Kidney (tissue), 13 donors: ENCODE measurements at regions not wholly inside any gene's neighbourhood (a gene's known extent, or its start where the extent isn't known, plus 50 kb on each side); places are given as distances from the start of the nearest gene placed in this dataset.

Source experiments
- DNase-seq, 5 donors: peaks; one replicate each; pipeline ENCODE4 v3.0.0-alpha.2; 2013 to 2020
- FAIRE-seq: peaks from 2 replicates; lab custom pipeline; 2012; peaks lifted over from hg19 to GRCh38; lab: Jason Lieb, UNC
- H3K27ac ChIP-seq, 2 donors: one replicate each; pipeline ENCODE4 v1.7.0; 2013; ENCODE audit warnings: low read depth in 2 of 2, low read length in 2 of 2, inconsistent platforms in 1 of 2
- H3K27me3 ChIP-seq: one replicate; pipeline ENCODE4 v1.7.1; 2013; ENCODE audit warnings: low read length, inconsistent platforms; ENCODE audit not compliant: control insufficient read depth, insufficient read depth
- H3K36me3 ChIP-seq, 3 donors: one replicate each; pipeline versions ENCODE4 v1.7.0 to v1.7.1; 2013; ENCODE audit warnings: low read length in 3 of 3, control low read depth in 1 of 3, inconsistent platforms in 1 of 3; ENCODE audit not compliant: insufficient read depth in 3 of 3, control insufficient read depth in 2 of 3
- H3K4me1 ChIP-seq, 3 donors: one replicate each; pipeline versions ENCODE4 v1.7.0 to v1.7.1; 2013; ENCODE audit warnings: low read length in 3 of 3, inconsistent platforms in 1 of 3, low read depth in 1 of 3; ENCODE audit not compliant: control insufficient read depth in 2 of 3, insufficient read depth in 2 of 3
- H3K4me3 ChIP-seq, 3 donors: one replicate each; pipeline versions ENCODE4 v1.7.0 to v1.8.1; 2013; ENCODE audit warnings: low read length in 3 of 3, control low read depth in 1 of 3, inconsistent platforms in 1 of 3
- H3K9ac ChIP-seq, 3 donors: one replicate each; pipeline versions ENCODE4 v1.7.0 to v1.7.1; 2013; ENCODE audit warnings: low read length in 3 of 3, control low read depth in 1 of 3, inconsistent platforms in 1 of 3
- H3K9me3 ChIP-seq, 3 donors: one replicate each; pipeline versions ENCODE4 v1.7.0 to v1.7.1; 2013; ENCODE audit warnings: low read length in 3 of 3, control low read depth in 1 of 3, inconsistent platforms in 1 of 3; ENCODE audit not compliant: control insufficient read depth in 2 of 3, insufficient read depth in 1 of 3
- intact Hi-C: fragments of 100-400 bp; cut with DNase I; formaldehyde crosslinking; loops from one replicate; pipeline ENCODE4 v1.11.1; 2022
- TF ChIP-seq, protein P1 (sequence below): IDR thresholded peaks from 3 replicates; pipeline ENCODE4 v1.5.1; 2012; ENCODE audit warnings: mild to moderate bottlenecking, moderate library complexity, borderline replicate concordance; ENCODE audit not compliant: insufficient read depth; ENCODE audit errors: extremely low read depth
- donor health status: control.
- donor health status: control.
- donor health status: control.
- donor health status: control.
- donor health status: control.
- donor health status: DM: yes; HTN: yes; CAD: no.
- donor health status: Normal renal cell carcinoma (clear cell type).

- H3K9me3 ChIP-seq: no peaks in the 10 kb centered on the region
- intact Hi-C loops: no loop called here
- TF ChIP-seq, protein P1, sequence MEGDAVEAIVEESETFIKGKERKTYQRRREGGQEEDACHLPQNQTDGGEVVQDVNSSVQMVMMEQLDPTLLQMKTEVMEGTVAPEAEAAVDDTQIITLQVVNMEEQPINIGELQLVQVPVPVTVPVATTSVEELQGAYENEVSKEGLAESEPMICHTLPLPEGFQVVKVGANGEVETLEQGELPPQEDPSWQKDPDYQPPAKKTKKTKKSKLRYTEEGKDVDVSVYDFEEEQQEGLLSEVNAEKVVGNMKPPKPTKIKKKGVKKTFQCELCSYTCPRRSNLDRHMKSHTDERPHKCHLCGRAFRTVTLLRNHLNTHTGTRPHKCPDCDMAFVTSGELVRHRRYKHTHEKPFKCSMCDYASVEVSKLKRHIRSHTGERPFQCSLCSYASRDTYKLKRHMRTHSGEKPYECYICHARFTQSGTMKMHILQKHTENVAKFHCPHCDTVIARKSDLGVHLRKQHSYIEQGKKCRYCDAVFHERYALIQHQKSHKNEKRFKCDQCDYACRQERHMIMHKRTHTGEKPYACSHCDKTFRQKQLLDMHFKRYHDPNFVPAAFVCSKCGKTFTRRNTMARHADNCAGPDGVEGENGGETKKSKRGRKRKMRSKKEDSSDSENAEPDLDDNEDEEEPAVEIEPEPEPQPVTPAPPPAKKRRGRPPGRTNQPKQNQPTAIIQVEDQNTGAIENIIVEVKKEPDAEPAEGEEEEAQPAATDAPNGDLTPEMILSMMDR: no peak
- no peak for DNase-seq
- no peaks in the 10 kb centered on the region for H3K27me3 ChIP-seq
- FAIRE-seq: no peak
- no peak overlapping the region for H3K9ac ChIP-seq
- H3K27ac ChIP-seq: peak overlapping the region in 1 of 2 donors; percentile 5
- H3K4me3 ChIP-seq: no peak overlapping the region
- H3K36me3 ChIP-seq: peaks cover 0 to 2% (median 0%) of the 10 kb centered on the region in 3 donors
- H3K4me1 ChIP-seq: peaks cover 2 to 5% (median 4%) of the 10 kb centered on the region in 3 donors
These were observed 74.1 kb downstream of the PLEKHG1 start for GRCh38 chr6:150673720-150674346.

DNA sequence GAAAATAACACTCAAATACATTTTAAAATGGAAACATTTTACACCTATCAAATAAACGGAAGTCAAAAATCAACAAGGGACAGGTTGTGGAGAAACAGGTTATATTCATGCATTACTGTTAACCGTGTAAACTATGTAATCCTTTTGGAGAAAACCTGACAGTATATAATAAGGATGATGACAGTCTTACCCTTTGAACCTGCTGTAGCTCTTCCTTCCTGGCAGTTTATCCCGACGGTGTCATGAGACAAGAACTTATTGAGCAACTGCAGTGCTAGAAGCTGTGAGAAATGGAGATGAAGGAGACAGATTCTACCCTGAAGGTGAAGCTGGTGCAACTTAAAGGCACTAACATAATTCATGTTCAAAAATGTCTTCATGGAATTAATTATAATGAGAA is 76.7 kb downstream of the PLEKHG1 start:
- DNase-seq (no peak), FAIRE-seq (no peak)
- H3K9ac ChIP-seq: no peak overlapping the region
- no peaks in the 10 kb centered on the region for H3K9me3 ChIP-seq
- no peak overlapping the region for H3K4me3 ChIP-seq
- intact Hi-C loops: no loop called here
- H3K27ac ChIP-seq: no peak overlapping the region
- H3K4me1 ChIP-seq: no peaks in the 10 kb centered on the region
- H3K36me3 ChIP-seq: peaks cover 0 to 2% (median 0%) of the 10 kb centered on the region in 3 donors
- H3K27me3 ChIP-seq: no peaks in the 10 kb centered on the region
- TF ChIP-seq, protein P1: no peak

- Histone ChIP-seq H3K4me3 (no peak overlapping the region), H3K9ac (no peak overlapping the region), H3K27me3 (no peaks in the 10 kb centered on the region), H3K9me3 (no peaks in the 10 kb centered on the region), H3K27ac (no peak overlapping the region), H3K36me3 (peaks cover 0 to 2% (median 0%) of the 10 kb centered on the region in 3 donors), H3K4me1 (no peaks in the 10 kb centered on the region)
- DNase-seq: no peak
- intact Hi-C loops: no loop called here
- no peak for FAIRE-seq
- TF ChIP-seq, protein P1: no peak
These were observed 77.1 kb downstream of the PLEKHG1 start for GRCh38 chr6:150676772-150677171.
